ENCODE measurements at regions not wholly inside any gene's neighbourhood (a gene's known extent, or its start where the extent isn't known, plus 50 kb on each side); places are given as distances from the start of the nearest gene placed in this dataset.

DNA sequence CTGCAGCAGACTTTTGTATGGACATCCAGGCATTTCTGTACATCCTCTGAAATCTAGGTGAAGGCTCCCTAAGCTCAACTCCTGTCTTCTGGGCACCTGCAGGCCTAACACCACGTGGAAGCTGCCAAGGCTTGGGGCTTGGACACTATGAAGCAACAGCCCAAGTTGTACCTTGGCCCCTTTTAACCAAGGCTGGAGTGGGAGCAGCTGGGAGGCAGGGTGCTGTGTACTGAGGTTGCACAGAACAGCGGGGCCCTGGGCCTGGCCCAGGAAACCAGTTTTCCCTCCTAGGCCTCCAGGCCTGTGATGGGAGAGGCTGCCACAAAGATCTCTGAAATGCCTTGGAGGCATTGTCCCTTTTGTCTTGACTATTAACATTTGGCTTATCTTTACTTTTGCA, 214.4 kb upstream of the LRIG3 start:
- TF ChIP-seq CTCF (IDR thresholded peaks at IDR 0.05) (no peak), POLR2A (IDR thresholded peaks at IDR 0.05) (no peak)

Data from esophagus squamous epithelium (tissue), 4 donors.